GM10266 (cell line): ENCODE measurements at regions not wholly inside any gene's neighbourhood (a gene's known extent, or its start where the extent isn't known, plus 50 kb on each side); places are given as distances from the start of the nearest gene placed in this dataset.

ENCODE experiments used
- DNase-seq: peaks from one replicate; pipeline ENCODE4 v3.0.0; 2012; ENCODE audit errors: extremely low spot score
- TF ChIP-seq, protein P1 (sequence below): IDR thresholded peaks from 2 replicates; pipeline ENCODE4 v1.5.1; 2012; ENCODE audit warnings: mild to moderate bottlenecking, low read depth; ENCODE audit not compliant: control insufficient read depth, insufficient read depth; ENCODE audit errors: missing control alignments

DNA sequence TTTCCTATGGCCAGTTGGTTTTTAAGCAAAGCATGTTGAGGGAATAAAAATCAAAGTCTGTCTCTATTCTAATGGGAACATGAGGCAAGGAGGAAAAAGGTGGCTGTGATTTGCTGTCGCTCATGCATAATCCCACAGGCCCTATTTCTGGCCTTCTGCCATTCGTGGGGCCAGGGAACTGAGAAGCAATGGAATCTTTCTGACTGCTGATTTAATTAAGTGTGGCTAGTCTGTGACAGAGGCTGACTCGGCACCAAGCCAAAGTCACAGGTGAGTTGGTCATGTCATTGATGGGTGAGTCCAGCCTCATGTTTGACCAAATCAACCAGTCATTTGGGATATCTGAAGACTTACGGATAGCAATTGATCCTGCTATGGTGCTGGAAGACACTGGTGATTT is 429.3 kb upstream of the CADM1 start:
- DNase-seq, result no peak
- TF ChIP-seq, protein P1, sequence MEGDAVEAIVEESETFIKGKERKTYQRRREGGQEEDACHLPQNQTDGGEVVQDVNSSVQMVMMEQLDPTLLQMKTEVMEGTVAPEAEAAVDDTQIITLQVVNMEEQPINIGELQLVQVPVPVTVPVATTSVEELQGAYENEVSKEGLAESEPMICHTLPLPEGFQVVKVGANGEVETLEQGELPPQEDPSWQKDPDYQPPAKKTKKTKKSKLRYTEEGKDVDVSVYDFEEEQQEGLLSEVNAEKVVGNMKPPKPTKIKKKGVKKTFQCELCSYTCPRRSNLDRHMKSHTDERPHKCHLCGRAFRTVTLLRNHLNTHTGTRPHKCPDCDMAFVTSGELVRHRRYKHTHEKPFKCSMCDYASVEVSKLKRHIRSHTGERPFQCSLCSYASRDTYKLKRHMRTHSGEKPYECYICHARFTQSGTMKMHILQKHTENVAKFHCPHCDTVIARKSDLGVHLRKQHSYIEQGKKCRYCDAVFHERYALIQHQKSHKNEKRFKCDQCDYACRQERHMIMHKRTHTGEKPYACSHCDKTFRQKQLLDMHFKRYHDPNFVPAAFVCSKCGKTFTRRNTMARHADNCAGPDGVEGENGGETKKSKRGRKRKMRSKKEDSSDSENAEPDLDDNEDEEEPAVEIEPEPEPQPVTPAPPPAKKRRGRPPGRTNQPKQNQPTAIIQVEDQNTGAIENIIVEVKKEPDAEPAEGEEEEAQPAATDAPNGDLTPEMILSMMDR, result no peak

DNA sequence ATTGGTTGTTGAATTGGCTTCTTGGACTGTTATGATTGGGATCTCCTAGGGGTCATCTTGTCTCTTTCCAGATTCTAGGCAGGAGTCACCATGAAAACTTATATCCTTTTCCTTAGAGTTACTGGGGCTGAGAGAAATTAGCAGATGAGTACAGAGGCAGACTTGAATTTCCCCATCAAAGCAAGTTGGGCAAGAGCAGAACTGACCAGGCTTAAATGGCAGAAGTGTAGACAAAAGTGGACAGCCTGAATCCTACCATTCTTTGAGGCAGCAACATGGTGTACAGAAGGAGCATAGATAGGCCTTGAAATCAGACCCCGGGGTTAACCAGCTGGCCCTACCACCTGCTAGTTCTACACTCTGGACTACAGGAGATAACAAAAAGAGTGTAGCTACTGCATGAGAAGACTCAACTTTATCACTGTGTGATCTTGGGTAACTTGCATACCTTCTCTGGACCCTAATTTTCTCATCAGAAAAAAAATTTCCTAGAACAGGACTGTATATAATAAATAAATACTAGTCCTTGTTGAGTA is 427.4 kb upstream of the CADM1 start:
- DNase-seq, result no peak
- TF ChIP-seq, protein P1, result no peak

DNA sequence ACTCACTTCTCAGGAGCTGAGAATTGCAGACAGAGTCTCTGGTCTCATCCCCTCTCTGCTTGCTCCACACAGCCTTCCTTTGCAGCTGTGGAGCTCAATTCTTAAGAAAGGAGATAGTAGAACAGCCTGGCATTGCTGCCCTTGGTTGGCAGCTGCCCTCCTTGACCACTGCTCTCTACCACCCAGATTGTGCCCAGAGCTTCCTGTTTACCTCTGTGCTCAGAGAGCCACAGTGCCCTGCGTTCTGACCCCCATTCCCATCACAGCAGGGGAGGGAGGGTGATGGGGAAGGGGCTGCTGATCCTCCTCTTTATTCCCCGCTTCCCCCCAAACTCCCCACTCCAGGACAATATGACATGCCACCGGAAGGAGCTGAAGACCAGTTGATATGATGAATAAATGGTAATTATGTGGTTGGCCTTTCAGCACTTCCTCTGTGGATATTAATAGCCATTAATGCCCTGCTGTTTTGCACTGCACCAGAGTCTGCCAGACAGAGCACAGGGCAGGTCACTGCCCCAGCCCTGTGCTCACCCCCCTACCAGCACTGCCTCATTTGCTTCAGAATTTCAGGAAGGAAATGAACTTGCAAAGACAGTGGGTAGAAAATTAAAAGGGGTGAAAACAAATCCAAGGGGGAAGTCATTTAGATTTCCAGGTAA is 426.8 kb upstream of the CADM1 start:
- TF ChIP-seq, protein P1, result no peak
- DNase-seq, result no peak

DNA sequence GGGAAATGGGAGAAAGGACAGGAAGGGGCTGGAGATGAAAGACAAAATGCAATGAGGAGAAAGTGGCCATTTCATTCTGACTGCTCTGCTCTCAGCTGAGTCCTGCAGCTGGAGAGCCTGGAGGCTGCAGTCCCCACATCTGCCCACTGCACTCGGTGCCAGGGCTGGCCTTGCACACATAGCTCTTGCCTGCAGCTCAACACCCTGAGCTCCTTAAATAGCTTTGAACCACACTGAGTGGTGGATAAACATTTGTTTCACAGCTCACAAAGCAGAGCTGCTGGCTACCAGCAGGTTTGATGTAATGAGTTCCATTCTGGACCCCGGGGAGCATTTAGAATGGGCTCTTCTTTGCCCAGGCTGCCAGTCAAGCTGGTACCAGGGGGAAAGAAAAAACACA is 426.1 kb upstream of the CADM1 start:
- DNase-seq, result no peak
- TF ChIP-seq, protein P1, result no peak

DNA sequence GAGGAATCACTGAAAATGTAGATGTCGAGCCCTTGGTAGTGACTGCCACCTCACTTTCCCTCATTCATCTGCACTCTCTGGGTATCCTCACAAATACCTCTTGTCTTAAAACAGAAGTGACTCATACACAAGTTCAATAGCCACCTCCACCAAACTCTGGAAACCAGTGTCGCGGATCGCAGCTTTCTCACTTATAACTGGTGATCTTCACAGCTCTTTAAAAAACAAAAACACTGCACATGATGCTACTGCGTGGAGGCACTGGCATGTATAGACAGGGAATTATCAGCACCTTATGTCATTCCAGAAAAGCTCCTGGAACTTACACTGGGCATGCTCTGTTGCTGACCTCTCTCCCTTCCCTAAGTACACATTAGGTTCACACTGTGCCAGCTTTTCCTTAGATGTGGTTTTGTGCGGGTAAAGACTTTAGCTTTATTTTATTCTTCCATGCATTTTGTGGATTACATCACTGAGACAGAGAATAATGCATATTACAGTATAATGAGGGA is 425.5 kb upstream of the CADM1 start:
- TF ChIP-seq, protein P1, result no peak
- DNase-seq, result peak; percentile 26

DNA sequence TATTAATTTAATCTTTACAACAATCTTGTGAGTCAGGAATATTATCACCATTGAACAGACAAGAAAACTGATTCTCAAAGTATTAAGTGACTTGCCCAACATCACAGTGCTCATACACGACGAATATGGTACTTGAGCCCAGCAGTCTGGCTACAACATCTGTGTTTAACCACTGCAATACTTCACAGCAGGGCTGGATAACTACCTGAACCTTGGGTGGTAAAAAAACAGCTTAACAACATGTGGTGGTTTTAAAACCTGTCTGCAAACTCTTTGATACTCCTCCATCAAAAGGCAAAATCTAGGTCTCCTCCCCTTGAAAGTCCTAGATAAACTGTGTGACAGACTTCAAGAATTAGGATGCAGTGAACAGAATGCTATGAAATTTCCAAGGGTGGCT is 424.6 kb upstream of the CADM1 start:
- DNase-seq, result no peak
- TF ChIP-seq, protein P1, result no peak

DNA sequence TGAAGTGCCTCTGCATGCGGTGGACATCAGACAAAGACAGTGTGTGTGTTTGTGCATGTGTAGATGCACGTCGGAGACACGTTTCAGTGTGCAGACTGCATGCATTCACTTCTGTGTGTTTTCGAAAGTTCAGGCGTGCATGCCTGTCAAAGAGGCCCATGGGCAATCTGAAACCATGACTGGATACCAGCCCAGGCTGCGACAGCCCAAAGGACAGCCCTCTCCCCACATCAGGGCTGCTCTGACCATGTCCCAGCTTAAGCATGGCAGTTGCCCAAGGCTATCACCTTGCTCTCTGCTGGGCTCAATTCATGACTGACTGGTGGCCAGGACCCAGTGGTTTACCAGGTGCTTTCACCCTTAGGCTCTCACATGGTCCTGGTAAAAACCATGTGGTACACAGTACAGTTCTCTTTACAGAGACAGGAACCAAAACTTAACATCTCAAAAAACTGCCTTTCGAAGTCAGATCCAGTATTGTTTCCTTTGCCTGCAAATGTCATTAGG is 423.7 kb upstream of the CADM1 start:
- TF ChIP-seq, protein P1, result no peak
- DNase-seq, result peak; percentile 10
